T47D (cell line): ENCODE measurements at regions not wholly inside any gene's neighbourhood (a gene's known extent, or its start where the extent isn't known, plus 50 kb on each side); places are given as distances from the start of the nearest gene placed in this dataset.
"Not testable (repeated sequence)": the region's sequence is repeated elsewhere in the genome, so short reads cannot be mapped to it uniquely, and the experiment has no call there.

Source experiments
- DNase-seq, 2 experiments: peaks; one replicate each; pipeline versions ENCODE4 v3.0.0 to v3.0.0-alpha.2; 2011 to 2012; ENCODE audit warnings: low read depth in 1 of 2, low spot score in 1 of 2
- JUND ChIP-seq: IDR thresholded peaks from 2 replicates; pipeline ENCODE4 v1.6.1; 2012; ENCODE audit warnings: low read depth
- in situ Hi-C: cut with HindIII; loops from 2 replicates; pipeline ENCODE4 v1.10.0; 2016; ENCODE audit warnings: low sequenced_read_pairs, low pct_unique_long_range_greater_than_20kb

DNA sequence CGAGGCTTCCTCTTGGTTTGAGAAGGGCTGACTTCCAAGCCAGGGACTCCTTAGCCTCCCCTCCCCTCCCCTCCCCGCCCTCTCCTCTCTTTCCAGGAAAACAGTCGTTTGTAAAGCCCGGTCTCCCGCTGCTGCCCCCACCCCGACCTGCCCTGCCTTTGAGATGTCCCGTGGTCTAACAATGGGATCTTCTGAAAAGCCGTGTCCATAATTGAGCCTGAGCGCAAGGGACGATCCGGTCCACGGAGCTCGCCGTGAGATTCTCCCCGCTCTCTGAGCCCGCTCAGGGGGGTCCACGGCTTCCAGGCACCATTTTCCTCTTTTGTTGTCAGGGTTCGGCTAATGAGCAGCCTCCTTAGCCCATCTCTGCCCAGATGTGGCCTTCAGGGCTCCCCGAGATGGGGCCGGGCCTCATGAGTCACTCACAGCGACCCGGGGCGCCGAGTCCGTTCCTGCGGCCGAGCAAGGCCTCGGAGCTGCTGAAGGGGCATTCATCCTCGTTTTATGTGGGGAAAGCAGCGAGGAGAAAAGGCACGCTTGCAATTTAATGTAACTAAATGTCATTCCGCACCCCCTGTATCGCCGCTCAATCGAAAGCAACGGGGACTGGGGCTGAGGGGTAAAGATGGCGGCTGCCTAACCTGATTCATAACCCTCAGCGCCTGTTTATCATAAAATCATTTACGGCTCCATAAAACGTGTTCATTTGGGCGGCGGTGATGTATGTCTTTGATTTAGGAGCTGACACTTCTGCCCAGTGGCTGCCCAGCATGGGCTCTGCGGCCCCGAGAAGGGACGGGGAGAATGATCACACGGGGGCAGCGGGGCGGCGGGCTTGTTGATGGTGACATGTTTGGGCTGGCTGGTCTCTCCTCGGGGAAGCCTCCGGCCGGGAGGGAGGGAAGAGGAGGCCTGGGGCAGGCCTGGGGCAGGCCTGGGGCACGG, 232.6 kb upstream of the C1orf174 start:
- in situ Hi-C loops = no loop called here
- DNase-seq = no peak
- TF ChIP-seq JUND = no peak

DNA sequence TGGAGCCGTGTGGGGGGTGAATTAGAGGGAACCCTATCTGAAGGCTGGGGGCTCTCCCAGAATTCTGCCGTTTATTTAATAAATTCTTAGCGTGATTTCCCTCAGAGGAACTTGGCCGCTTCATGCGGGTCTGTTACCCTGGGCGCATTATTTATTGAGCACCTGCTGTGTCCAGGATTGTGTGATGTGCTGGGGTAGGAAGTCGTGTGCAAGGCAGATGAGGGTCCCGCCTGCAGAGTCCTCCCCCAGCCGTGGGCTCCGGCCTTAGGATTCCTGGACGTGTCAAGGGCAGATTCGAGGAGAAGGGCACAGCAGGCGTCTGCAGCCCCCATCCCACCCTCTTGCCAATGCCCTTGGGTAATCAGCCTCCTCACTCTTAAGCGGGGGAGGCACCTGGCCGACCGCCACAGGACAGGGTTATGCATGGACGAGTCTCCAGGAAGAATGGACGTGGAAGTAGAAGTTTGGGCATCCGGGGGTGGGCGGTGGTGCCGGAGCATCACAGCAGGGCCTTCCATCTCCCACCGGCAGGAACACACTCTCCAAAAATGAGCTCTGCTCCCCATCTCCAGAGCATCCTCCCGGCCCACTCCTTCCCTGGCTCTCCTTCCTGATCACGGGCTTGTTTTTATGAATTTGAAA, 233.3 kb upstream of the C1orf174 start:
- in situ Hi-C loops = no loop called here
- no peak for DNase-seq
- no peak for TF ChIP-seq JUND

GRCh38 chr1:4133939-4134321, 233.9 kb upstream of the C1orf174 start:
- TF ChIP-seq JUND = no peak
- in situ Hi-C loops = no loop called here
- DNase-seq = no peak

DNA sequence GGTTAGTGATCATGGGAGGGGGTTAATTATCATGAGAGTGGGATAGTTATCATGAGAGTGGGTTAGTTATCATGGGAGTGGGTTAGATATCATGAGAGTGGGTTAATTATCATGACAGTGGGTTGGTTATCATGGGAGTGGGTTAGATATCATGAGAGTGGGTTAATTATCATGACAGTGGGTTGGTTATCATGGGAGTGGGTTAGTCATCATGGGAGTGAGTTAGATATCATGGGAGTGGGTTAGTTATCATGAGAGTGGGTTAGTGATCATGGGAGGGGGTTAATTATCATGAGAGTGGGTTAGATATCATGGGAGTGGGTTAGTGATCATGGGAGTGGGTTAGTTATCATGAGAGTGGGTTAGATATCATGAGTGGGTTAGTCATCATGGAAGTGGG, 235.8 kb upstream of the C1orf174 start:
- DNase-seq, in situ Hi-C loops: not testable (repeated sequence)

DNA sequence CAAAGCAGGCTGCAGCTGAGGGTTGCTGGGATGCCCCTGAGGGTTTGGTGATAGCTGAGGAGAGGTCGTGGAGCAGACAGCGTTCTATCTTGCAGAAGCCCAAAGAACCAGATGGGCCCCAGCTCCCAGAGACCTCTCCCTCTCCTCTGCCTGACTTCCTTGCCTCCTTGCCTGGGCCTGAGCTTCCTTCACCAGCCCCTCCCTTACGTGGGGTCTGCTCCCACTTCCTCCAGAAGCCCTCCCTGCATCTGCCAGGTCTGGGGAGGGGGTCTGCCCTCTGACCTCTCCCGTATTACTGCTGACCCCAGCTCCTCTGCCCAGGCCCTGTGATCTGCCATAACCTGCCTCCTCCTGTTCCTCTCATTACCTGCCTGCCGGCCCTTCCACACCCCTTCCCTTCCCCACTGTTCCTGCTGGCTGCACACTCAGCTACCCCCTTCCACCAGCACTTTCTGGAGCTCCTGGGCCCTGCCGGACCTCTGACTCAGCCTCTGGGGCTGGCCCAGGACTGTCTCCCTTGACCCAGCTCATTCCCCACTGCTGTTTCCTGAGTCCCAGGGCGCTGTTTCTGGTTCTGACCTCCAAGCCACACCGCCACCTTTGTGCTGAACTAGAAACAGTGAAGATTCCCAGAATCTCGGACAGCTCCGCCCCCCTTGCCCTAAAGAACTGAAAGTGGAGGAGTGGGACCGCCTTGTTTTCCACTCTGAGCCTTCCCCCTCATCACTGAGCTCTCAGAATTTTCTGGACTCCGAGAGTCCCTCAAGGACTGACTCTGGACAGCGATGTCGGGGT, 237.7 kb upstream of the C1orf174 start:
- TF ChIP-seq JUND = no peak
- in situ Hi-C loops = no loop called here

GRCh38 chr1:4139646-4140045, 239.6 kb upstream of the C1orf174 start:
- in situ Hi-C loops = no loop called here
- no peak for DNase-seq
- no peak for TF ChIP-seq JUND

More for the DNA sequence above, 237.7 kb upstream of the C1orf174 start:
- no peak for DNase-seq

GRCh38 chr1:4140241-4140640, 240.2 kb upstream of the C1orf174 start:
- DNase-seq = no peak
- in situ Hi-C loops = no loop called here
- TF ChIP-seq JUND = no peak

GRCh38 chr1:4140821-4141220, 240.7 kb upstream of the C1orf174 start:
- TF ChIP-seq JUND = no peak

DNA sequence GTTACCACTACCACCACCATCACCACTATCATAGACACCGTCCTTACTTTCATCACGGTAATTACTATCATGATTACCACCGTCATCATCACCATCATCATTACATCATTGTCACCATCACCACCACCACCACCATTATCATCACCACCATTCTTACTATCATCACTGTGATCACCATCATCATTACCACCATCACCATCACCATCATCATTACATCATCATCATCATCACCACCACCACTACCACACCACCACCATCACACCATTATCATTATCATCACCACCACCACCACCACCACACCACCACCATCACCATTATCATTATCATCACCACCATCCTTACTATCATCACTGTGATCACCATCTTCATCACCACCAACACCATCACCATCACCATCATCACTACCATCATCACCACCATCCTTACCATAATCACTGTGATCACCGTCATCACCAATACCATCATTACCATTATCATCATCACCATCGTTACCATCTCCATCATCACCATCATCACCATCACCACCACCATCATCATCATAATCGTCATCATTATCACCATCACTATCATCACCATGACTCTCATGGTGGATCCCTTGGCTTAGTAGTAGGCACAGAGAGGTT, 244.4 kb upstream of the C1orf174 start:
- in situ Hi-C loops = no loop called here
- no peak for TF ChIP-seq JUND
- no peak for DNase-seq

More at GRCh38 chr1:4140821-4141220, 240.7 kb upstream of the C1orf174 start:
- in situ Hi-C loops = no loop called here
- no peak for DNase-seq

DNA sequence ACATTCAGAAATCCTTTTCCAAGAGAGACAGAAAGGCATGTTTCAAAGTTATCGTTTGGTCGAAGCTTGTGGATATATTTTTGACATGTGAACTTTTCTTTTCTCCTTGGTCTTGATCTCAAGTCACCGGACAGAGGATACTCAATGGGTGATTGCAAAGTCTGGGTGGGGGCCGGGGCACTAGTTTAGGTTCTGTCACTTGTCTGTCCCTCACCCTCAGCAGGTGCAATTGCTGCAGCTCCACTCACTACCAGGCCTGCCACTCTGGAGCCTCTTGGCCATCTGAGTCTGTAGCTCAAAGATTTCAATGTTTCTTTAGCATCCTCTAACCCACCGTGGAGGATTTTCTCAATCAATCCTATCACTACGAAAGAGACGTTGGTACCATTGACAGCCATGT, 246.0 kb upstream of the C1orf174 start:
- no peak for DNase-seq
- TF ChIP-seq JUND = no peak
- in situ Hi-C loops = no loop called here

DNA sequence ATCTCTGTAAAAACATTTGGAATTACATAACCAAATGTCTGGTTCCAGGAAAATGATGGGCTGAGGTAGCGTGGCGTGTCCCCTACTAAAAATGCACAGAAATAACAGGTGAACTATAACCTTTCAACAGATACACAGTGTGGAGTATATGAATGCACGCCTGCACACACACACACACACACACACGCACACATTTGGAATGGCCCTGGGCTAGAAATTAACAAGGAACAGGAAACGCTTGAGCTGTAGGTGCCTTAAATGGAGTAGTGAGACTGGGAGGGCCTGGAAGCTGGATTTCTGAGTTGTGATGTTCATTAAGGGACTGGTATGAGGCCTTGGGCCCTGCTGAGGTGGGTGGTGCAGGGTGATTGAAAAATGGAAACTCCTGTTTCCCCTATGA, 246.5 kb upstream of the C1orf174 start:
- no peak for TF ChIP-seq JUND
- no peak for DNase-seq
- in situ Hi-C loops = no loop called here

- no peak for TF ChIP-seq JUND
- in situ Hi-C loops = no loop called here
- no peak for DNase-seq
Measured at GRCh38 chr1:4147509-4147908, 247.4 kb upstream of the C1orf174 start.
